Lower lobe of right lung (tissue), 2 donors: ENCODE measurements at regions not wholly inside any gene's neighbourhood (a gene's known extent, or its start where the extent isn't known, plus 50 kb on each side); places are given as distances from the start of the nearest gene placed in this dataset.

Experiments
- ATAC-seq, 2 donors: fragments of 200-7000 bp; cut with Tn5 transposase; one replicate each; pipeline ENCODE4 v1.9.1; 2020 to 2022; ENCODE audit warnings: mild to moderate bottlenecking in 2 of 2, moderate library complexity in 2 of 2
- DNase-seq: peaks from one replicate; pipeline ENCODE4 v3.0.0-alpha.2; 2020
- H3K27ac ChIP-seq: fragments of 200-600 bp; one replicate; pipeline ENCODE4 v1.8.0; 2022
- H3K27me3 ChIP-seq: fragments of 200-600 bp; one replicate; pipeline ENCODE4 v1.8.0; 2022; ENCODE audit warnings: low read depth
- H3K36me3 ChIP-seq: fragments of 200-600 bp; one replicate; pipeline ENCODE4 v1.8.0; 2022; ENCODE audit warnings: mild to moderate bottlenecking
- H3K4me1 ChIP-seq: fragments of 200-600 bp; one replicate; pipeline ENCODE4 v1.8.0; 2022
- H3K4me3 ChIP-seq: fragments of 200-600 bp; one replicate; pipeline ENCODE4 v1.8.0; 2022; ENCODE audit warnings: mild to moderate bottlenecking
- H3K9me3 ChIP-seq: fragments of 200-600 bp; one replicate; pipeline ENCODE4 v1.8.0; 2022
- CTCF ChIP-seq: fragments of 200-600 bp; IDR thresholded peaks from one replicate; pipeline ENCODE4 v1.8.0; 2022; ENCODE audit warnings: antibody characterized with exemption, mild to moderate bottlenecking
- intact Hi-C: fragments of 100-400 bp; cut with DNase I; formaldehyde crosslinking; loops from one replicate; pipeline ENCODE4 v1.11.0; 2022
- donor health status: DM: no; HTN: yes; CAD: no; lungs with severe emphysema.

- no peak overlapping the region for H3K27ac ChIP-seq
- TF ChIP-seq CTCF: no peak
- intact Hi-C loops: no loop called here
- H3K4me3 ChIP-seq: no peak overlapping the region
- ATAC-seq: no peak
- no peaks in the 10 kb centered on the region for H3K27me3 ChIP-seq
- no peaks in the 10 kb centered on the region for H3K9me3 ChIP-seq
- DNase-seq: no peak
- H3K36me3 ChIP-seq: no peaks in the 10 kb centered on the region
- H3K4me1 ChIP-seq: no peaks in the 10 kb centered on the region
Observed at GRCh38 chr2:136572335-136572734, 193.0 kb upstream of the THSD7B start.

GRCh38 chr2:136557203-136557602 is 208.1 kb upstream of the THSD7B start:
- Histone ChIP-seq H3K27me3 (no peaks in the 10 kb centered on the region), H3K4me1 (no peaks in the 10 kb centered on the region), H3K36me3 (no peaks in the 10 kb centered on the region), H3K4me3 (no peak overlapping the region), H3K27ac (no peak overlapping the region), H3K9me3 (no peaks in the 10 kb centered on the region)
- ATAC-seq (no peak), DNase-seq (no peak)
- TF ChIP-seq CTCF: no peak
- intact Hi-C loops: no loop called here

GRCh38 chr2:136550181-136550580 is 215.2 kb upstream of the THSD7B start:
- no peak for ATAC-seq
- H3K27ac ChIP-seq: no peak overlapping the region
- no peaks in the 10 kb centered on the region for H3K9me3 ChIP-seq
- intact Hi-C loops: no loop called here
- H3K36me3 ChIP-seq: no peaks in the 10 kb centered on the region
- H3K4me1 ChIP-seq: no peaks in the 10 kb centered on the region
- H3K27me3 ChIP-seq: no peaks in the 10 kb centered on the region
- no peak for TF ChIP-seq CTCF
- H3K4me3 ChIP-seq: no peak overlapping the region
- no peak for DNase-seq

- H3K9me3 ChIP-seq: no peaks in the 10 kb centered on the region
- H3K4me3 ChIP-seq: no peak overlapping the region
- no peak overlapping the region for H3K27ac ChIP-seq
- no peaks in the 10 kb centered on the region for H3K27me3 ChIP-seq
- no peak for DNase-seq
- no peaks in the 10 kb centered on the region for H3K36me3 ChIP-seq
- no peak for TF ChIP-seq CTCF
- no peaks in the 10 kb centered on the region for H3K4me1 ChIP-seq
- ATAC-seq: no peak
- intact Hi-C loops: no loop called here
Observed at GRCh38 chr2:136539355-136539754, 226.0 kb upstream of the THSD7B start.

GRCh38 chr2:136538489-136538888 is 226.9 kb upstream of the THSD7B start:
- no peaks in the 10 kb centered on the region for H3K36me3 ChIP-seq
- ATAC-seq (no peak), DNase-seq (no peak)
- no peak overlapping the region for H3K27ac ChIP-seq
- no peak overlapping the region for H3K4me3 ChIP-seq
- no peak for TF ChIP-seq CTCF
- intact Hi-C loops: no loop called here
- no peaks in the 10 kb centered on the region for H3K9me3 ChIP-seq
- no peaks in the 10 kb centered on the region for H3K27me3 ChIP-seq
- H3K4me1 ChIP-seq: no peaks in the 10 kb centered on the region

- no peak overlapping the region for H3K4me3 ChIP-seq
- ATAC-seq (no peak), DNase-seq (no peak)
- H3K9me3 ChIP-seq: no peaks in the 10 kb centered on the region
- no peaks in the 10 kb centered on the region for H3K36me3 ChIP-seq
- H3K4me1 ChIP-seq: no peaks in the 10 kb centered on the region
- no peaks in the 10 kb centered on the region for H3K27me3 ChIP-seq
- TF ChIP-seq CTCF: no peak
- intact Hi-C loops: no loop called here
- H3K27ac ChIP-seq: no peak overlapping the region
Observed at GRCh38 chr2:136534811-136535210, 230.5 kb upstream of the THSD7B start.
